PFSK-1 (cell line): ENCODE measurements at regions not wholly inside any gene's neighbourhood (a gene's known extent, or its start where the extent isn't known, plus 50 kb on each side); places are given as distances from the start of the nearest gene placed in this dataset.

Source experiments
- FOXP2 ChIP-seq: optimal IDR thresholded peaks from 2 replicates; pipeline ENCODE3; 2011; ENCODE audit warnings: borderline replicate concordance, control low read depth, inconsistent platforms; ENCODE audit not compliant: insufficient read depth; ENCODE audit errors: extremely low read length, extremely low read depth
- POLR2AphosphoS5 ChIP-seq: IDR thresholded peaks from 2 replicates; pipeline ENCODE4 v1.6.1; 2012; ENCODE audit warnings: low read depth, mild to moderate bottlenecking, control low read depth, low read length, moderate library complexity
- SIN3A ChIP-seq: IDR thresholded peaks from 2 replicates; pipeline ENCODE4 v1.6.1; 2012; ENCODE audit warnings: mild to moderate bottlenecking, low read length, moderate library complexity, borderline replicate concordance; ENCODE audit not compliant: insufficient read depth
- TAF1 ChIP-seq: IDR thresholded peaks from 2 replicates; pipeline ENCODE4 v1.6.1; 2012; ENCODE audit warnings: low read length, control low read depth, borderline replicate concordance; ENCODE audit not compliant: insufficient read depth
- TF ChIP-seq, protein P1 (sequence below), 2 experiments: IDR thresholded peaks; 2 replicates each; pipeline versions ENCODE4 v1.6.1 to v1.8.0; 2011 to 2012; ENCODE audit warnings: low read depth in 2 of 2, low read length in 2 of 2, control low read depth in 1 of 2, inconsistent platforms in 1 of 2, mild to moderate bottlenecking in 1 of 2, moderate library complexity in 1 of 2; ENCODE audit not compliant: insufficient read depth in 1 of 2

DNA sequence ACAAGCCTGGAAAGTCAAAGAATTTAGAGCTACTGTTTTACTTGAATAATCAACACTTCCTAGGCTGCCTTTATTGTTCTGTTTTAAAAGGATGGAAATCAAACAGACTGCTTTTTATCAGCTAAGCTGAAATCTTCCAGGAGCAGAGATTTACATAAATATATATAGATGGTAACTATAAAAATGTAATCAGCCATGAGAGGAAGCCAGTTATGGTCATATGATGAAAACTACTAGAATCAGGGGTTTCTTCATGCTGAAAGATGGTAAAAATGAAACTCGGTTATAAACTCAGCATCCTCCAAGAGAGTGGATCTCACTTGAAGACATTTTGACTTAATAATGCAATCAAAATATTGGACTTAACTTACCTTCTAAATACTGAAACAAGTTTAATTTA is 413.0 kb downstream of the GXYLT1 start:
- TF ChIP-seq FOXP2 (no peak), TAF1 (no peak), POLR2AphosphoS5 (no peak), SIN3A (no peak)
- TF ChIP-seq, protein P1, sequence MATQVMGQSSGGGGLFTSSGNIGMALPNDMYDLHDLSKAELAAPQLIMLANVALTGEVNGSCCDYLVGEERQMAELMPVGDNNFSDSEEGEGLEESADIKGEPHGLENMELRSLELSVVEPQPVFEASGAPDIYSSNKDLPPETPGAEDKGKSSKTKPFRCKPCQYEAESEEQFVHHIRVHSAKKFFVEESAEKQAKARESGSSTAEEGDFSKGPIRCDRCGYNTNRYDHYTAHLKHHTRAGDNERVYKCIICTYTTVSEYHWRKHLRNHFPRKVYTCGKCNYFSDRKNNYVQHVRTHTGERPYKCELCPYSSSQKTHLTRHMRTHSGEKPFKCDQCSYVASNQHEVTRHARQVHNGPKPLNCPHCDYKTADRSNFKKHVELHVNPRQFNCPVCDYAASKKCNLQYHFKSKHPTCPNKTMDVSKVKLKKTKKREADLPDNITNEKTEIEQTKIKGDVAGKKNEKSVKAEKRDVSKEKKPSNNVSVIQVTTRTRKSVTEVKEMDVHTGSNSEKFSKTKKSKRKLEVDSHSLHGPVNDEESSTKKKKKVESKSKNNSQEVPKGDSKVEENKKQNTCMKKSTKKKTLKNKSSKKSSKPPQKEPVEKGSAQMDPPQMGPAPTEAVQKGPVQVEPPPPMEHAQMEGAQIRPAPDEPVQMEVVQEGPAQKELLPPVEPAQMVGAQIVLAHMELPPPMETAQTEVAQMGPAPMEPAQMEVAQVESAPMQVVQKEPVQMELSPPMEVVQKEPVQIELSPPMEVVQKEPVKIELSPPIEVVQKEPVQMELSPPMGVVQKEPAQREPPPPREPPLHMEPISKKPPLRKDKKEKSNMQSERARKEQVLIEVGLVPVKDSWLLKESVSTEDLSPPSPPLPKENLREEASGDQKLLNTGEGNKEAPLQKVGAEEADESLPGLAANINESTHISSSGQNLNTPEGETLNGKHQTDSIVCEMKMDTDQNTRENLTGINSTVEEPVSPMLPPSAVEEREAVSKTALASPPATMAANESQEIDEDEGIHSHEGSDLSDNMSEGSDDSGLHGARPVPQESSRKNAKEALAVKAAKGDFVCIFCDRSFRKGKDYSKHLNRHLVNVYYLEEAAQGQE (IDR thresholded peaks at IDR 0.05; ENCODE audit: insufficient read depth in 1 of 2, low read depth in 2 of 2, low read length in 2 of 2), result no peak

- TF ChIP-seq TAF1 (no peak), SIN3A (no peak), FOXP2 (no peak), POLR2AphosphoS5 (no peak)
- TF ChIP-seq, protein P1 (IDR thresholded peaks at IDR 0.05; ENCODE audit: insufficient read depth in 1 of 2, low read depth in 2 of 2, low read length in 2 of 2), result no peak
Observed at GRCh38 chr12:41731061-41731460, 413.6 kb downstream of the GXYLT1 start.

DNA sequence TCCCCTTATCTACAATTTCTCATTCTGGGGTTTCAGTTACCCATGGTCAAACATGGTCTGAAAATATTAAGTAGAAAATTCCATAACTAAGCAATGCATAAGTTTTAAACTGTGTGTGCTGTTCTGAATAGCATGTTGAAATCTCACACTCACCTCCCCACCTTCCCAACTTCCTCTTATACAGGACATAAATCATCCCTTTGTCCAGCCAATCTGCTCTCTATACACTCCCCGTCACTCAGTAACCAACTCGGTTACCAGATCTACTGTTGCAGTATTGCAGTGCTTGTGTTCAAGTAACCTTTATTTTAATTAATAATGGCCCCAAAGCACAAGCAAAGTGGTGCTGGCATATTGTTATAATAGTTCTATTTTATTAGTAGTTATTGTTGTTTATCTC is 420.5 kb downstream of the GXYLT1 start:
- TF ChIP-seq, protein P1 (IDR thresholded peaks at IDR 0.05; ENCODE audit: insufficient read depth in 1 of 2, low read depth in 2 of 2, low read length in 2 of 2), result no peak
- TF ChIP-seq POLR2AphosphoS5 (no peak), FOXP2 (no peak), TAF1 (no peak), SIN3A (no peak)

DNA sequence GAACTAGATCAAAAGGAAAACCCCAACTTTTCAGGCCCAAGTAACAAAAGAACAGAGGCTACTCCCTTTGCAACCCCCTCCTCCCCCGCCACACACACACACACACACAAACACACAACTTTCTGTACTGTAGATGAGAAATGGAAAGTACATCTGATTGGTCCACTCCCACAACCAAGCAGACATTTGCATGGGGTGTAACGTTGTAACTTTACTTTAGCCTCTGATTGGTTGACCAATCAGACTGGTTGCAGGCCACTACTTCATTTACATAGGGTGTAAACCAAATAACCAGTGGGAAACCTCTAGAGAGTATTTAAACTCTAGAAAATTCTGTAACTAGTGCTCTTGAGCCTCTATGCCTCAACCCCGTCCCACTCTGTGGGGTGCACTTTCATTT is 425.5 kb downstream of the GXYLT1 start:
- TF ChIP-seq, protein P1 (IDR thresholded peaks at IDR 0.05; ENCODE audit: insufficient read depth in 1 of 2, low read depth in 2 of 2, low read length in 2 of 2), result no peak
- TF ChIP-seq SIN3A, result no peak
- TF ChIP-seq FOXP2, result no peak
- no peak for TF ChIP-seq TAF1

- TF ChIP-seq SIN3A, result no peak
- TF ChIP-seq, protein P1 (IDR thresholded peaks at IDR 0.05; ENCODE audit: insufficient read depth in 1 of 2, low read depth in 2 of 2, low read length in 2 of 2), result no peak
- no peak for TF ChIP-seq FOXP2
- TF ChIP-seq TAF1, result no peak
- no peak for TF ChIP-seq POLR2AphosphoS5
Observed at GRCh38 chr12:41715256-41715655, 429.4 kb downstream of the GXYLT1 start.
